Type B pancreatic cell (in vitro differentiated cells): ENCODE measurements at regions not wholly inside any gene's neighbourhood (a gene's known extent, or its start where the extent isn't known, plus 50 kb on each side); places are given as distances from the start of the nearest gene placed in this dataset.

Source experiments
- DNase-seq: peaks from one replicate; pipeline ENCODE4 v3.0.0; 2021; ENCODE audit warnings: mixed read lengths; ENCODE audit not compliant: unreplicated experiment; ENCODE audit errors: extremely low spot score
- H3K27ac Mint-ChIP-seq: 2 replicates; pipeline ENCODE4 v1.8.0; 2021; ENCODE audit warnings: mild to moderate bottlenecking, mixed read lengths
- H3K27me3 Mint-ChIP-seq: 2 replicates; pipeline ENCODE4 v1.8.0; 2021; ENCODE audit warnings: mixed read lengths
- H3K36me3 Mint-ChIP-seq: 2 replicates; pipeline ENCODE4 v1.8.0; 2021; ENCODE audit warnings: mixed read lengths
- H3K4me1 Mint-ChIP-seq: one replicate; pipeline ENCODE4 v1.8.0; 2021; ENCODE audit warnings: mixed read lengths; ENCODE audit not compliant: unreplicated experiment
- H3K4me3 Mint-ChIP-seq: 2 replicates; pipeline ENCODE4 v1.8.0; 2021; ENCODE audit warnings: mild to moderate bottlenecking, mixed read lengths
- H3K9me3 Mint-ChIP-seq: 2 replicates; pipeline ENCODE4 v1.8.0; 2021; ENCODE audit warnings: mixed read lengths
- TF ChIP-seq, protein P1 (sequence below): fragments of 200-600 bp; sonication (generic); conservative IDR thresholded peaks from 2 replicates; pipeline ENCODE4 v1.5.0; 2021; ENCODE audit warnings: antibody characterized with exemption, mild to moderate bottlenecking

DNA sequence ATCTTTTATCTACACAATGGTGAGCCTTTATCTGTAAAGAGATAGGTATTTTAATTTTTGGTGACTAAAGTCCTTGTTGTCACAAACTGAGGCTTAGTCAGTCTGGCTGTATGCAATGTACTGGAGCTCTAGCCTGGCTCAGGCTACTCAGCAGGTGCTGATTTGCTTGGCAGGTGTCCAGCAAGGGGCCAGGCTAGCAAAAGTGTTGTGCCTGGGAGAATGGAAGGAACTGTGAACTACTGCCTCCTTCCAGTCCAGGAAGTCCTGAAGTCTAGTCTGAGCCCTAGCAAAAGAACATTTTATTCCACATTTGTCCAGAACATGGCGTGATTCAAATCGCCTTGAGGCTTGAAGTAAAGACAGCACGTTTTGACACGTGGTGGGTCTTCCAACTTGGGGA, 260.5 kb downstream of the CCDC85A start:
- DNase-seq = no peak
- no peak overlapping the region for H3K4me3 Mint-ChIP-seq
- peaks cover 12% of the 10 kb centered on the region for H3K4me1 Mint-ChIP-seq
- peaks cover 3% of the 10 kb centered on the region for H3K27me3 Mint-ChIP-seq
- no peak overlapping the region for H3K27ac Mint-ChIP-seq
- no peaks in the 10 kb centered on the region for H3K36me3 Mint-ChIP-seq
- H3K9me3 Mint-ChIP-seq = no peaks in the 10 kb centered on the region
- TF ChIP-seq, protein P1, sequence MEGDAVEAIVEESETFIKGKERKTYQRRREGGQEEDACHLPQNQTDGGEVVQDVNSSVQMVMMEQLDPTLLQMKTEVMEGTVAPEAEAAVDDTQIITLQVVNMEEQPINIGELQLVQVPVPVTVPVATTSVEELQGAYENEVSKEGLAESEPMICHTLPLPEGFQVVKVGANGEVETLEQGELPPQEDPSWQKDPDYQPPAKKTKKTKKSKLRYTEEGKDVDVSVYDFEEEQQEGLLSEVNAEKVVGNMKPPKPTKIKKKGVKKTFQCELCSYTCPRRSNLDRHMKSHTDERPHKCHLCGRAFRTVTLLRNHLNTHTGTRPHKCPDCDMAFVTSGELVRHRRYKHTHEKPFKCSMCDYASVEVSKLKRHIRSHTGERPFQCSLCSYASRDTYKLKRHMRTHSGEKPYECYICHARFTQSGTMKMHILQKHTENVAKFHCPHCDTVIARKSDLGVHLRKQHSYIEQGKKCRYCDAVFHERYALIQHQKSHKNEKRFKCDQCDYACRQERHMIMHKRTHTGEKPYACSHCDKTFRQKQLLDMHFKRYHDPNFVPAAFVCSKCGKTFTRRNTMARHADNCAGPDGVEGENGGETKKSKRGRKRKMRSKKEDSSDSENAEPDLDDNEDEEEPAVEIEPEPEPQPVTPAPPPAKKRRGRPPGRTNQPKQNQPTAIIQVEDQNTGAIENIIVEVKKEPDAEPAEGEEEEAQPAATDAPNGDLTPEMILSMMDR = no peak

DNA sequence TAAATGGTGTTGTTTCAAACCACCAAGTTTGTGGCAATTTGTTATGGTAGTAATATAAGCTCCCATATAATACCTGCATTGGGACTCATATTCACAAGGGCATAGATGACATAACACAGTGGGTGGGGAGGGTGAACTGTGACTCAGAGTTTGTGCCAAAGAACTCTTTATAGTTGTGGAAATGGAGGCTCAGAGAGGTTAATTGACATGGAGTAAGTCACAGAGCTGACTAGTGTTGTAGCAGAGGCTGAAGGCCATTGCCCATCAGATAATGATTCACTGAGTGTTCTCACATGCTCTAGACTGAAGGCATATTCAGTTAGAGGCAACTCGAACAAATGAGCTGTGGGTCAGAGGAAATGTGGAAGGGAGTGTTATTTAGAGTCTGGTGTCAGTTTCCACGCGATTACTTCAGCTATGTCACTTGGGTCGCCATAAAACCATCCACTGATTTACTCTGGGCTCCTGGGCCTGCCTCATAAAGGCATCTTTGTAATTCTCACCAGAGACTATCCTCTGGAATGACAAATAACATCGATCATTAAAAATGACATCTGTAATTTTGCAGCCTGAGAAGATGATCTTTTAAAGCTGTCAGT, 264.7 kb downstream of the CCDC85A start:
- no peak for DNase-seq
- TF ChIP-seq, protein P1 = no peak
- Mint-ChIP-seq H3K36me3 (no peaks in the 10 kb centered on the region), H3K9me3 (no peaks in the 10 kb centered on the region), H3K4me3 (no peak overlapping the region), H3K27me3 (peaks cover 3% of the 10 kb centered on the region), H3K4me1 (peaks cover 15% of the 10 kb centered on the region), H3K27ac (peak overlapping the region; percentile 57)

DNA sequence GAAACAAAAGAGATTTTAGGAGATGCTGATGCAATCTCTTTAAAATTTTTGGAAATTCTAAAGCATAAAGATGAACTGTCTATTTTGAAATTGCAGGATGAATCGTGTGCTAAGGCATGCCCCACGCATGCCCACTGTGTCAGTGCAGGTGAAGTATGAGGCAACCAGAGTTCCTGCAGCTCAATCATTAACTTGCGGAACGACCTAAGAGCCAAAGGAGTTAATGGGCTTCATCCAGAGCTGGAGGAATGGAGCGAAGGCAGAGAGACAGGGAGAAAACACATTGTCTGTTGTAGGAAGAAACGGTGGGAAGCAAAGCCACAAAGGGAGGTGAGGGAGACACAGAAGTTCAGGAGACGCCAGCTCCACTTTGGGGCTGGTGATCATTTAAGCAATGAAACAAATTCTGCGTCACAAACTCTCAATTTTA, 265.2 kb downstream of the CCDC85A start:
- Mint-ChIP-seq H3K4me3 (peak overlapping the region; percentile 83), H3K27me3 (peaks cover 3% of the 10 kb centered on the region), H3K36me3 (no peaks in the 10 kb centered on the region), H3K27ac (peak overlapping the region; percentile 57), H3K9me3 (no peaks in the 10 kb centered on the region), H3K4me1 (peaks cover 15% of the 10 kb centered on the region)
- TF ChIP-seq, protein P1 = no peak
- no peak for DNase-seq

DNA sequence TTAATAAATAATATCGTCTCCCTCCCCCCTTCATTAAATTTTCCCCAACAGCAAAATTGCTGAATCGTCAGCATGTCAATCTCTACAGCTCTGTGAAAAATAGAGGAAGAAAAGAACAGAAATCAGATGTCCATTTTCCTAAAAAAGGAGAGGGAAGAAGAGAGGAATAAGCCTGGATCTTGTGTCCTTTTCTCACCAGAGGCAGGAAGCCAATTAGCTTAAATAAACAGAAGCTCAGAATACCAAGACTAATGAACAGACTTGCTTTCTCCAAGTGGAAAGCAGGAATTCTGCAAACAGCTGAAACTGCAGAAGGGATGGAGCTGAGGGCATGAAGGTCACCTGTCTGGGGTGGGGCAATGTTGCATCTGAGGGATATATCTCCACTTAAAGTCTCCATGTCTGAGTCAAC, 265.7 kb downstream of the CCDC85A start:
- Mint-ChIP-seq H3K27ac (peak overlapping the region; percentile 57), H3K4me1 (peaks cover 12% of the 10 kb centered on the region), H3K4me3 (peak overlapping the region; percentile 83), H3K27me3 (peaks cover 3% of the 10 kb centered on the region), H3K36me3 (no peaks in the 10 kb centered on the region), H3K9me3 (no peaks in the 10 kb centered on the region)
- DNase-seq = no peak
- TF ChIP-seq, protein P1 = no peak

DNA sequence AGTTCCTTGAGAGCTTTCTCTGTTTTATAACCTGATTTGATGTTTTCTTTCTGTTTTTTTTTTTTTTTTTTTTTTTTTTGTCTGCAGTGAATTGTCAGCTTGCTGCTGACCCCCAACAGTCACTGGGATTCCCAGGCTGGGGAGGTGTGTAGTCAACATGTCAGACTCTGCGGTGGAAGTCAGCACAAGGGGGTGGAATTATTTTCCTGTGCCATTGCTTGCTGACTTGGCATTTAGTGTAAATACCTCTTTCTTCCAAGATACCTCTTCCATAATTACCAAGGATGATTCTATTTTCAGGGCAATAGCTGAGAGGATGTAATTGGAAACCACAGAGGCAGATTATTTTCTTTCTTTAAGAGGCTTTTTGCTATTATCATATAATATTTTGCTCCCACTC, 266.3 kb downstream of the CCDC85A start:
- no peak overlapping the region for H3K4me3 Mint-ChIP-seq
- no peak for DNase-seq
- no peaks in the 10 kb centered on the region for H3K36me3 Mint-ChIP-seq
- TF ChIP-seq, protein P1 = no peak
- no peak overlapping the region for H3K27ac Mint-ChIP-seq
- H3K4me1 Mint-ChIP-seq = peaks cover 10% of the 10 kb centered on the region
- H3K9me3 Mint-ChIP-seq = no peaks in the 10 kb centered on the region
- peaks cover 3% of the 10 kb centered on the region for H3K27me3 Mint-ChIP-seq
